ENCODE measurements at regions not wholly inside any gene's neighbourhood (a gene's known extent, or its start where the extent isn't known, plus 50 kb on each side); places are given as distances from the start of the nearest gene placed in this dataset.
"Not testable (repeated sequence)": the region's sequence is repeated elsewhere in the genome, so short reads cannot be mapped to it uniquely, and the experiment has no call there.

DNA sequence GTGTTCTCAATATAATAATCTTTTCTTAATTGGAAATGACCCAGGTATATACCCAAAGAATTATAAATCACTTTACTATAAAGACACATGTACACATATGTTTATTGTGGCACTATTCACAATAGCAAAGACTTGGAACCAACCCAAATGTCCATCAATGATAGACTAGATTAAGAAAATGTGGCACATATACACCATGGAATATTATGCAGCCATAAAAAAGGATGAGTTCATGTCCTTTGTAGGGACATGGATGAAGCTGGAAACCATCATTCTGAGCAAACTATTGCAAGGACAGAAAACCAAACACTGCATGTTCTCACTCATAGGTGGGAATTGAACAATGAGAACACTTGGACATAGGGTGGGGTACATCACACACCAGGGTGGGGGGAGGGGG lies 56.8 kb downstream of the SCGB2B2 start:
- DNase-seq (ENCODE audit: low read depth), result not testable (repeated sequence)

DNA sequence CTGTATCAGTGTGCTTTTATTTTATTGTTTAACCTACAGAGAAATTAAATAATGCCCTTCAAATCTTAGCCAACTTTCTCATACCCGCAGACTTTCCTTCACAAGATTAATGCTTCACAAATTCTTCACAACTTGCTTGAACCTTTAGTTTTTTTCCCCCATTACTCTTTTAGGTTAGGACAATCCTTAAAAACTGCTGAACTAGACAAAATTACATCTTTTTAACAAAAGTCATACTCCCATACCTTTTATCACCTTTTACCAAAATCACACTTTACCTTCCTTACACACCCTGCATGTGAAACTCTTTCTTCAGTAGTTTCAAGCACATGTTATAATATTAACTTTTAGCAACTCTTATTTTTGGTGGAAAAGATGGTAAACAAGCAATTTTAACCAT lies 58.5 kb downstream of the SCGB2B2 start:
- DNase-seq (ENCODE audit: low read depth), result no peak

DNA sequence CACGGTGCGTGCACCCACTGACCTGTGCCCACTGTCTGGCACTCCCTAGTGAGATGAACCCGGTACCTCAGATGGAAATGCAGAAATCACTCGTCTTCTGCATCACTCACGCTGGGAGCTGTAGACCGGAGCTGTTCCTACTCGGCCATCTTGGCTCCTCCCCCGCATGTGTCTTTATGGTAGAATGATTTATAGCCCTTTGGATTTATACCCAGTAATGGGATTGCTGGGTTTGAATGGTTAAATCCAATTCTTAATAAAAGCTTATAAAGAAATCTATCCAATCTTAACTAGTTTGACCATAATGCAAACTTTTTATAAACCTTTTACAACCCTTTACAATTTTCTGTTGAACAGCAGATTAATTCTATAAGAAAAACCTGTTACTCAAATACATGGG lies 59.0 kb downstream of the SCGB2B2 start:
- DNase-seq (ENCODE audit: low read depth), result not testable (repeated sequence)

DNA sequence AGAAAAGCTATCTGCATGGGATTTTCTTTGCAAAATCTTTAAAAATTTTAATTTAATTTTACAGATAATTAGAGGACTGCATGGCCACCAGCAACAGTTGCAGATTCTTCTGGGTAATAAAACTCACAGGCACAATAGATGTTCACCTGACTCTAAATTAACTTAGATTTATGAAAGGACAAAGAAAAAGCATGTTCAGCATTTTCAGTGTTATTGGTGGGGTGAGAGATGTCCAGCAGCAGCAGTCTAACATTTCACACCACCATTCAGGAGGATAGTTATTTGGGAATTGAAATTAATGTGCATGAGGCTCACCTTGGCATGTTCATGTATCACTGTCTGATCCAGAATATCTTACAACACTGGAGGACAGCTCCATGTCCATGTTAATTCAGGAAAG lies 74.0 kb downstream of the SCGB2B2 start:
- no peak for DNase-seq (ENCODE audit: low read depth)

GRCh38 chr19:34601071-34601470 lies 75.9 kb downstream of the SCGB2B2 start:
- no peak for DNase-seq (ENCODE audit: low read depth)

DNA sequence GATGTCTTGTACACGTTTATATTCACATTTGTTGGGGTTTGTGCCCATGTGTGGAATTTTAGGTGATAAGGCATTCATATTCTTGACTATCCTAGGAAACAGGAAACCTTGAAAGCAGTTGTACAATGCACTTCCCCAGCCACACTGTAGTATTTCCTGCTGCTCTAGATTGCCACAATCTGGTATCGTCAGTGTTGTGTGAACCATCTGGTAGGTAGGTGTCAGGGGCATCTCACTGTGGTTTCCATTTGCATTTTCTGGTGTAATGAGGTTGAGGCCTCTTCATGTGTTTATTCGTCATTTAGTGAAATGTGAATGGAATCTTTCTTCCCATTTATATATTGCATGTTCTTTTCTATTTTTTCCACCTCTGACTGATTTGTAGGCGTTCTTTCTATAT lies 76.6 kb downstream of the SCGB2B2 start:
- DNase-seq (ENCODE audit: low read depth), result no peak

- DNase-seq (ENCODE audit: low read depth), result no peak
Measured at GRCh38 chr19:34598217-34599155, 78.5 kb downstream of the SCGB2B2 start.

DNA sequence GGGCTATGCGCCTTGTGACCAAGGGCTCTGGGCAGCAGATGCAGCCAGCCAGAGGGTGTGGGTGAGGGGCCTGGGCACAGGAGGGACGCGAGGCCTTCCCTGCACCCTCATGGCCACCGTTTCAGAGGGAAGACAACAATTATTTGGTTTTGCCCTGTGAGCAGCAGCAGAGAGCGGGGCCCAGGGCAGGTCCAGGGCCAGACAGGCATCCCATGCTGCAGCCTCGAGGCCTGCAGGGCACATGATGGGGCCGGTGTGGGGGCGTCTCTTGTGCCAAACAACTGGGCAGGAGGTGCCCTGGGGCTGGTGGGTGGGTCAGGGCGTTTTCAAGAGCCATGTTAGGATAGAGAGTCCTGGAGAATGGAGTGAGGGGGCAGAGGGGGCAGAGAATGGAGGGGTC lies 79.4 kb downstream of the SCGB2B2 start:
- DNase-seq (ENCODE audit: low read depth), result no peak

DNA sequence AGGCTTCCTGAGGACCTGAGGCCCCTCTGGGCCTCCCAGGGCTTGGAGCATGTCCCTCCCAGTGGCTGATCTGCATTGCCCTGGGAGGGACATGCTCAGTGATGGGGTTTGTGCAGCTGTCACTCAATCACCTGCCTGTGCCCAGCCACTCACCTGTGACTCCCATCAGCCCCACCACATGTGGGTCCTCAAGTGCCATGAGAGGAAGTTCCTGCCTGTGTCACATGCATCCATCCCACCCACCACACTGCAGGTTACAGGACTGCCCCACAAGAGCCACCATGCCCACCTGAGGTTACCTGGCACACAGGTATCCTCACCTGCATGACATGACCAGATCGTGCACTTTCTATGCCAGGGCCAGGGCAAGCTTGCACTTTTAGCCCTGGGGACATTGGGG lies 80.0 kb downstream of the SCGB2B2 start:
- DNase-seq (ENCODE audit: low read depth), result no peak

GRCh38 chr19:34596115-34596514 lies 80.8 kb downstream of the SCGB2B2 start:
- DNase-seq (ENCODE audit: low read depth), result no peak

DNA sequence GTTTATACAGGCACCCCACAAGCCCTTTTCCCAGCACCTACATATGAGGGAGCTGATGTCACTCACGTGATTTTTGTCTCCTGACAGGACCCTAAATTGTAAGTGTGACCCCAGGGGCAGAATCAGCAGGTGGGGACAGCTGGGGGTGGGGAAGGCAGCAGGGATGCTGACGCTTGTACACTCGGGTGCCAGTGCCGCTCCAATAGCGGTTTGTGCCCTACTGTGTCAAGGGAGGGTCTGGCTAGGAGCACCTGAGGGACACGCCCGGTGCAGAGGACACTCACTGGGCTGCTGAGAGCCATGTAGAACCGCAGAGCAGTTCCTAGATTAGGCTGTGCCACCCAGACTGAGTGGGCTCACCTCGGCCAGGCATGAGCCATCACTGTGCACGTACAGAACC lies 81.3 kb downstream of the SCGB2B2 start:
- DNase-seq (ENCODE audit: low read depth), result no peak

DNA sequence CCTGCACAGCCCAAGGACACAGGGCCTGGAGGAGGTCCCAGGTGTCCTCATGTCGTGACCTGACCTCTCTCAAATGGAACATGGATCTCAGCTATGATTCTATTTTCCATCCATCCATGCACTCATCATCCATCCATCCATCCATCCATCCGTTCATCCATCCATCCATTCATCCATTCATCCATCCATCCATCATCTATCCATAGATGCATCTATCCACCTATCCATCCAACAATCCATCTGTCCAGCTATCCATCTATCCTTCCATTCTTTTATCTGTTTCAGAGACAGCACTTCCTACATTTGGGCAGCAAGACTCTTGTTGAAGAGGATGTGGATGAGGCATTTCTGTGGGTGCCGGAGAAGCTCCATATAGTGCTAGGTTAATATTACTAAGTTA lies 86.7 kb downstream of the SCGB2B2 start:
- no peak for DNase-seq (ENCODE audit: low read depth)

DNA sequence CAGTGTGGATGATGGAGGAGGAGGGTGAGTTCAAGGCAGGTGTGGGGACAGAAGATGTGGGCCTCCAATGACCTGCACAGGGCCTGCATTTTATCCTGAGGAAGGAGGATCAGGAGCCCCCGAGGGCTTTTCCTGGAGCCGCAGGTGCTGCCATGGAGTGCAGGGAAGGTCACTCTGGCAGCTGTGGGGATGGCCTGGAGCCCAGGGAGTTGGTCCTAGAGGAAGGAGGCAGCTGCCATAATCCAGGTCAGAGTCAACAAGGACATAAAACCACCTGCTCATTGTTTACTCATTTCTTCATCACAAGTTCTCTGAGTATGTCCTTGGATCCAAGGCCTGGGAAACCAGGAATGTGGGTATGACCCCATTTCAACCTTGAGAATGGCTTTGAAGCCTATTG lies 87.2 kb downstream of the SCGB2B2 start:
- no peak for DNase-seq (ENCODE audit: low read depth)

- no peak for DNase-seq (ENCODE audit: low read depth)
Measured at GRCh38 chr19:34588846-34589245, 88.1 kb downstream of the SCGB2B2 start.

DNA sequence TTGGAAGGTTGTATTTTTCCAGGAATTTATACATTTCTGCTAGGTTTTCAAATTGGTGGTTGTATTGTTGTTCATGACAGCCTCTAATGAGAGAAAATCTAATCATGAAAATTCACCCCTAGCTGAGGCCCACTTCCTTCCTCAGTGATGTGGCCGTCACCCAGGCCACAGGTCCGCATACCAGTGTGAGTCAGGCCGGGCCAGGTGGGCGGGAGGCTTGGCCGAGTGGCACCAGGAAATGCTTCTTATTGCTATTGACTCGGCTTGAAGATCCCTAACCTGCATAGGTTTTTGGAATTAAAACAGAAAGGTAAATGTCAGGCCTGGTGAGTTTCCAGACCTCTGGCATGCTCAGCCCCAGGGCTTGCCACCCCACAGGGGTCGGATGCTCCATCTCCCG lies 88.7 kb downstream of the SCGB2B2 start:
- DNase-seq (ENCODE audit: low read depth), result no peak

DNA sequence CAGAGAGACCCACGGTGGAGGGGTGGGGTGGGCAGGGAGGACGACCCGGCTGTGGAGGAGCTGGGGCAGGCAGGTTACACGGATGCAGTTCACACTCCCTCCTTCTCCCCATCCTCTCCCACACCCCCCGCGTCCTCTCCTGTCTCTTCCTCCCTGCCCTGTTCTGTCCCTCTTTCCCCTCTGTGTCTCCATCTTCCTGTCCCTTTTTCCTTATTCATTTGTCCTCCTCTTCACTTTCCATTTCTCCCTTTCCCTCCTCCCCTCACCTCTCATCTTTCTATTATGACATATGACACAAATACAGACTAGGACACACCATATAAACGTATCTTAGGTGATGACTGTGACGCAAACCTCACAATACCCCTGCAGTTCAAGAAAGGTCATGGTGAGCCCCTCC lies 96.6 kb downstream of the SCGB2B2 start:
- DNase-seq (ENCODE audit: low read depth), result no peak

DNA sequence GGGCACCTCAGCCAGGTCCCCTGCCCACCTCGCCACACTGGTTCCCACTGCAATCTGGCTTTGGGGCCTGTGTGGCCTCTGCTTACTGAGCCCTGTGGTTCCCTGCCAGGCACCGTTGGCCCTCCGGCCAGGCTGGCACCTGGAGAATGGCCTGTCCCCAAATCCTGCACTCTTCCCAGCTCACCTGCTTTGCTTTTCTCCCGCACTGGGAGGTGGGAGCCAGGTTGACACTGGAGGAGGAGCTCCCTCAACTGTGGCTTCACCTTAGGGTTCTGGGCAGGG lies 97.0 kb downstream of the SCGB2B2 start:
- DNase-seq (ENCODE audit: low read depth), result no peak

DNA sequence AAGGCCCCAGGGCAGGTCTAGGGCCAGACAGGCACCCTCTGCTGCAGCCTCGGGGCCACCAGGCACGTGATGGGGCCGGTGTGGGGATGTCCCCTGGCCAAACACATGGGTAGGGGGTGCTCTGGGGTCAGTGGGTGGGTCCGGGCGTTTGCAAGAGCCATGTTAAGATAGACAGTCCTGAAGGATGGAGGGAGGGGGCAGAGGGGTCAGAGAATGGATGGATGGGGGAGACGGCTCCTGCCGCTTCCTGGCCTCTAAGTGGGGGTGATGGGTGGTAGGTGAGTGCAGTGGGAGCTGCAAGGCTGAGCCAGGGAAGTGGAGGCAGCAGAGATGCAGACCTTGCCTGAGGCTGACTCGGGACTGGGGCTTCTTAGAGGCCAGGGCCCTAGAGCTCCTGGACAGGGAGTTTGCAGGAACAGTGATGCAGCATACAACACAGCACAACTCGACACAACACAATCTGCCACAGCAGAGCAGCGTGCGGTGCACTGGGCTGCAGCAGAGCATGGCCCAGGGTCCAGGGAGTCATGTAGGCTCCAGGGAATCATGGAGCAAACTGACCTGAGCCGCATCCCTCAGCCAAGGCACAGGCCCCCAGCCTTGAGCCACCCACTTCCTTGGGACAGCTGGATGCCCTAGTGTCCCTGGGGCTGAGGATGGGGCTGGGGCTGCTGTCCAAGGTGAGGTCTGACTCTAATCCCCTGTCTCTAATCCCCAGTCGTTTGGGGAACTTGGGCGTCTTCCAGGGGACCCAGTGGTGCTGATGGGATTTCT lies 97.5 kb downstream of the SCGB2B2 start:
- DNase-seq (ENCODE audit: low read depth), result no peak

DNA sequence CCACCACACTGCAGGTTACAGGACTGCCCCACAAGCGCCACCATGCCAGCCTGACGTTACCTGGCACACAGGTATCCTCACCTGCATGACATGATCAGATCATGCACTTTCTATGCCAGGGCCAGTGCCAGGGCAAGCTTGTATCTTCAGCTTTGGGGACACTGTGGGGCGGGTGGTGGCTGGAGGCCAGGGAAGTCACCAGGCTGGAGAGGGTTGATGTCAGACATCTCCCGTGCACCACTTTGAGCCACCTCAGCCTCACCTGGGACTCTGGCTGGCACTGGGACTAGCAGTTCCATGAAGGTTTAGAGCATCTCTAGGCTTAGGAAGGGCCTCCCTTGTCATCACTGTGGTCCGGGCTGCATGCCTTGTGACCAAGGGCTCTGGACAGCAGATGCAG lies 97.2 kb downstream of the WTIP start:
- no peak for DNase-seq (ENCODE audit: low read depth)

DNA sequence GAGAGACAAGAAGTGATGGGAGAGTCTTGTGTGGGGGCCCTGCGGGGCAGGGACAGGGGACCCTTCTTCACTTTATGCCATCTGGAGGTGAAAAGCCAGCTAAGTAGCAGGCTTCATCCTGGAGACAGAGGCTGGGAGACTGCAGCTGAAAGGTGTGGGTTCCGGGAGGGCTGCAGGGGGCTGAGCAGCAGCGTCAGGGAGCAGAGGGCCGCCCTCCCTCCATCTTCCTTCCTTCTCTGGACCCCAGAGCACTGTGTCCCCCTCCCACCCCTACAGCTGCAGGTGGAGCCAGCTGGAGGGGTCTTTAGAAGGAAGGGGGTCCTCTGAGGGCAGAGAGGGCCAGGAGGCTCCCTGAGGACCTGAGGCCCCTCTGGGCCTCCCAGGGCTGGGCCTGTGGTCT lies 96.6 kb downstream of the WTIP start:
- no peak for DNase-seq (ENCODE audit: low read depth)

GRCh38 chr19:34577531-34578101 lies 96.1 kb downstream of the WTIP start:
- no peak for DNase-seq (ENCODE audit: low read depth)

GRCh38 chr19:34577056-34577455 lies 95.5 kb downstream of the WTIP start:
- DNase-seq (ENCODE audit: low read depth), result no peak

DNA sequence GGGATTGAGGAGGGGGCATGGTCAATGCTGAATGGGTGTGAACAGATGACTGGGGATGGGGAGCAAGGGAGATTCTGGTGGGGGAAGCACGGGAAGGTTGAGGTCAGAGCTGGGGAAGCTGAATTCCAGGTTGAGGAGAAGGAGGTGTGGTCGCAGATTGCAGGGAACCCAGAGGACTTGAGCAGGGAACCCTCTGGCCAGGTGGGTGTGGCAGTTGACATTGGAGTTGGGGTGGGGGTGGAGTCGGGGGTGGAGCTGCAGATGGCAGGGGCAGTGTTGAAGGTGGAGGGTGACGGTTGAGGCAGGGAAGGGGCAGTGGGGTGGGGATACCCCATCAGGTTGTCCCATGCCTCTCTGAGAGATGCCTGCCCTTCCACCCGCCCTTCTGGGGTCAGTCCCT lies 94.7 kb downstream of the WTIP start:
- DNase-seq (ENCODE audit: low read depth), result no peak

Data from RPMI7951 (cell line).